Mucosa of rectum (tissue), 2 donors: ENCODE measurements at regions not wholly inside any gene's neighbourhood (a gene's known extent, or its start where the extent isn't known, plus 50 kb on each side); places are given as distances from the start of the nearest gene placed in this dataset.

ENCODE experiments used
- H3K27ac ChIP-seq, 2 donors: one replicate each; pipeline ENCODE4 v1.7.0; 2013; ENCODE audit warnings: inconsistent platforms in 2 of 2, low read depth in 2 of 2, low read length in 2 of 2
- H3K27me3 ChIP-seq, 2 donors: one replicate each; pipeline ENCODE4 v1.7.0; 2013; ENCODE audit warnings: low read length in 2 of 2; ENCODE audit not compliant: control insufficient read depth in 2 of 2, insufficient read depth in 2 of 2
- H3K36me3 ChIP-seq, 2 donors: one replicate each; pipeline ENCODE4 v1.7.0; 2013; ENCODE audit warnings: low read length in 2 of 2; ENCODE audit not compliant: control insufficient read depth in 2 of 2, insufficient read depth in 2 of 2
- H3K4me1 ChIP-seq, 2 donors: one replicate each; pipeline ENCODE4 v1.7.0; 2013; ENCODE audit warnings: low read length in 2 of 2, mild to moderate bottlenecking in 1 of 2; ENCODE audit not compliant: control insufficient read depth in 2 of 2, insufficient read depth in 2 of 2
- H3K4me3 ChIP-seq, 2 donors: one replicate each; pipeline ENCODE4 v1.7.0; 2013; ENCODE audit warnings: low read length in 2 of 2
- H3K9ac ChIP-seq, 2 donors: one replicate each; pipeline ENCODE4 v1.7.0; 2013; ENCODE audit warnings: low read length in 2 of 2, low read depth in 1 of 2, mild to moderate bottlenecking in 1 of 2
- H3K9me3 ChIP-seq, 2 donors: one replicate each; pipeline ENCODE4 v1.7.0; 2013; ENCODE audit warnings: low read length in 2 of 2; ENCODE audit not compliant: control insufficient read depth in 2 of 2
- donor health status: healthy.
- donor health status: Normal muscosa, but diverticular disease.

DNA sequence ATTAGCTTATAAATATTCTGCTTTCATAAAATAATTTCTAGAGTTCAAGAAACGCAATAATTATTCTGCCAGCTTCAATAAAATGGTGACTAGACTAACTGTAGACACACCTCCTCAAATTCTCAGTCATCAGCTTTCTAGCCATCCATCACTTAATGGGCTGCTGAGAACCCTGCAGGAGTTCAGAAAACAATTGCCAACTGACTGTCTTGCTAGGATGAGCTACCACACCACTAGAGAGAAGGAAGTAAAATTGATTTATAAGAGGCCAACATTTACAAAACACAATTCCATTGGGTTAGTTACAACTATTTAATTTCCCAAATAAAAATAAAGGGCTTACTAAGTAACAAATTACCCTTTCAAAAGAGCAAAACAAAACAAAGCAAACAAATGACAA is 126.5 kb upstream of the PAPPA start:
- Histone ChIP-seq H3K27ac (no peak overlapping the region), H3K27me3 (no peaks in the 10 kb centered on the region), H3K4me3 (no peak overlapping the region), H3K4me1 (no peaks in the 10 kb centered on the region), H3K36me3 (no peaks in the 10 kb centered on the region), H3K9ac (no peak overlapping the region), H3K9me3 (no peaks in the 10 kb centered on the region)

- Histone ChIP-seq H3K4me1 (no peaks in the 10 kb centered on the region), H3K9ac (no peak overlapping the region), H3K36me3 (no peaks in the 10 kb centered on the region), H3K9me3 (no peaks in the 10 kb centered on the region), H3K27me3 (no peaks in the 10 kb centered on the region), H3K4me3 (no peak overlapping the region), H3K27ac (no peak overlapping the region)
These were observed 126.1 kb upstream of the PAPPA start for GRCh38 chr9:116027511-116027910.

GRCh38 chr9:116027951-116028350 is 125.6 kb upstream of the PAPPA start:
- no peak overlapping the region for H3K27ac ChIP-seq
- no peaks in the 10 kb centered on the region for H3K36me3 ChIP-seq
- H3K27me3 ChIP-seq: no peaks in the 10 kb centered on the region
- H3K9me3 ChIP-seq: no peaks in the 10 kb centered on the region
- no peak overlapping the region for H3K4me3 ChIP-seq
- no peaks in the 10 kb centered on the region for H3K4me1 ChIP-seq
- H3K9ac ChIP-seq: no peak overlapping the region

- no peak overlapping the region for H3K9ac ChIP-seq
- no peaks in the 10 kb centered on the region for H3K4me1 ChIP-seq
- no peak overlapping the region for H3K27ac ChIP-seq
- H3K36me3 ChIP-seq: no peaks in the 10 kb centered on the region
- no peaks in the 10 kb centered on the region for H3K27me3 ChIP-seq
- H3K9me3 ChIP-seq: no peaks in the 10 kb centered on the region
- no peak overlapping the region for H3K4me3 ChIP-seq
These were observed 123.1 kb upstream of the PAPPA start for GRCh38 chr9:116030517-116030916.

DNA sequence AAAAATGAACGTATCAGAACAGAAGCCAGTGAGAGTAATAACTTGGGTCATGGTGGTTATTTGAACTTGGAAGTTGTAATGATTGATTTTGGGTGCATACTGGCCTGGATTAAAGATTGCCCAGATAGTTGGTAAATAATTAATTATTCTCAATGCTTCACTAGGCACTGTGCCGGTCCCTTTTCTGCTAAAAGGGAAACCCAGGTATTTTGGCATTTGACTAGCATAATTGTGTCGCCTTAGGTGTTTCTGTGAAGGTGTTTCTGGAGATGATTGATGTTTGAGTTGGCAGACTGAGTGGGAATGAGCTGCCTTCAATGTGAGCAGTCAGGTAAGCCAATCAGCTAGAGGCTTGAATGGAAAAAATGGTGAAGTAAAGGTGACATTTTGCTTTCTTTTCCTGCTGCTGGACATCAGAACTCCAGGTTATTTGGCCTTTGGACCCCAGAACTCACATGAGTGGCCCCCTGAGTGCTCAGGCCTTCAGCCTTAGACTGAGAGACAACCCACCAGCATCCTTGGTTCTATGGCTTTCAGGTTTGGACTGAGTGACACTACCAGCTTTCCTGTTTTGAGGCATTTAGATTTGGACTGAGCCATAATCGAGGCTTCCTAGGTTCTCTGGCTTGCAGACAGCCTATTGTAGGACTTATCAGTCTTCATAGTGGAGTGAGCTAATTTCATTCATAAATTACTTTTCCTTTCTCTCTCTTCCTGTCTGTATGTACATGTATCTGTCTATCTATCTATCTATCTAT is 120.7 kb upstream of the PAPPA start:
- H3K9ac ChIP-seq: no peak overlapping the region
- no peak overlapping the region for H3K27ac ChIP-seq
- H3K27me3 ChIP-seq: no peaks in the 10 kb centered on the region
- H3K36me3 ChIP-seq: no peaks in the 10 kb centered on the region
- no peaks in the 10 kb centered on the region for H3K4me1 ChIP-seq
- H3K9me3 ChIP-seq: no peaks in the 10 kb centered on the region
- H3K4me3 ChIP-seq: no peak overlapping the region

- no peaks in the 10 kb centered on the region for H3K36me3 ChIP-seq
- H3K27ac ChIP-seq: no peak overlapping the region
- no peaks in the 10 kb centered on the region for H3K9me3 ChIP-seq
- H3K4me3 ChIP-seq: no peak overlapping the region
- H3K27me3 ChIP-seq: no peaks in the 10 kb centered on the region
- no peak overlapping the region for H3K9ac ChIP-seq
- H3K4me1 ChIP-seq: no peaks in the 10 kb centered on the region
These were observed 114.3 kb upstream of the PAPPA start for GRCh38 chr9:116039312-116039711.

- no peaks in the 10 kb centered on the region for H3K9me3 ChIP-seq
- no peak overlapping the region for H3K27ac ChIP-seq
- no peaks in the 10 kb centered on the region for H3K4me1 ChIP-seq
- no peak overlapping the region for H3K4me3 ChIP-seq
- H3K27me3 ChIP-seq: no peaks in the 10 kb centered on the region
- H3K36me3 ChIP-seq: no peaks in the 10 kb centered on the region
- H3K9ac ChIP-seq: no peak overlapping the region
These were observed 113.7 kb upstream of the PAPPA start for GRCh38 chr9:116039893-116040292.

DNA sequence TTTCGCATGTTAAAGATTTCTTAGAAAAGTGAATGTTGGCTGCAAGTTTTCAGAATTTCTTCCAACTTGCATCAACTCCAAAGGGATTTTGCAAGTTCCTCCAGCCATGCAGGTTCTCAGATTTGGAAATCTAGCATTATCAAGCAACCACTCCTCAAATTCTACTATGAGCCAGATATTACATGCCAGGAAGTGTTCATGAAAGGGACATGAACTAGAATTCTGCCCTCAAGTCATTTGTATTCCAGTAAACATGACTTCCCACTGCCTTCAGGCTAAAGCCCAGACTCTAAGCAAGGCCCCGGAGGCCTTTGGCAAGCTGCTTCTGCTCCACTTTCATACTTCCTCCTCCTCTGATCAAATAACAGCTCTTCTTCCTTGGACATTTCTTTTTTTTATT is 111.3 kb upstream of the PAPPA start:
- Histone ChIP-seq H3K27me3 (no peaks in the 10 kb centered on the region), H3K36me3 (no peaks in the 10 kb centered on the region), H3K9me3 (no peaks in the 10 kb centered on the region), H3K9ac (no peak overlapping the region), H3K4me1 (no peaks in the 10 kb centered on the region), H3K4me3 (no peak overlapping the region), H3K27ac (no peak overlapping the region)

- Histone ChIP-seq H3K4me1 (no peaks in the 10 kb centered on the region), H3K27ac (no peak overlapping the region), H3K27me3 (no peaks in the 10 kb centered on the region), H3K4me3 (no peak overlapping the region), H3K36me3 (no peaks in the 10 kb centered on the region), H3K9ac (no peak overlapping the region), H3K9me3 (no peaks in the 10 kb centered on the region)
These were observed 108.5 kb upstream of the PAPPA start for GRCh38 chr9:116045083-116045482.

GRCh38 chr9:116048081-116048480 is 105.5 kb upstream of the PAPPA start:
- Histone ChIP-seq H3K4me3 (no peak overlapping the region), H3K27me3 (no peaks in the 10 kb centered on the region), H3K27ac (no peak overlapping the region), H3K36me3 (no peaks in the 10 kb centered on the region), H3K9me3 (no peaks in the 10 kb centered on the region), H3K4me1 (no peaks in the 10 kb centered on the region), H3K9ac (no peak overlapping the region)

DNA sequence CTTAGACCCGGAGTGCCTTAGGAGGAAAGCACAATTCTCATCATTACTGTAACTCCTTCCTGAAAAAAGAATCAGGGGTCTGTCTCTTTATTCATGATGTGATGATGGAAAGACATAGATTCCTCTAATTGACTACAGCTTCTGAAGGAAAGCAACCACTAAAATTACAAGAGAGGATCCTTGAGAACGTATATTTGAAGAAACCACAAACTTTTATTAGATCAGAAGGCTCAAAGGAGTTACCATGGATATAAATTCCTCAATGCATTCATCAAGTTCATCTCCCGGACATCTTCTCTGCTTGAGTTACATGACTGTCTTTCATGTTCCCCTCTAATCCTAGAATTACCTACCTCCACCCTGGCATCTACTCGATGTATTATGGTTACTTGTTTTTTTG is 104.1 kb upstream of the PAPPA start:
- Histone ChIP-seq H3K4me3 (no peak overlapping the region), H3K9ac (no peak overlapping the region), H3K36me3 (no peaks in the 10 kb centered on the region), H3K4me1 (no peaks in the 10 kb centered on the region), H3K27me3 (no peaks in the 10 kb centered on the region), H3K27ac (no peak overlapping the region), H3K9me3 (no peaks in the 10 kb centered on the region)
